ENCODE measurements at regions not wholly inside any gene's neighbourhood (a gene's known extent, or its start where the extent isn't known, plus 50 kb on each side); places are given as distances from the start of the nearest gene placed in this dataset.
"Not testable (repeated sequence)": the region's sequence is repeated elsewhere in the genome, so short reads cannot be mapped to it uniquely, and the experiment has no call there.

- DNase-seq = no peak
Observed at GRCh38 chr16:5815570-5816237, 718.1 kb upstream of the EEF2KMT start.

GRCh38 chr16:5801396-5801795 is 703.8 kb upstream of the EEF2KMT start:
- no peak for DNase-seq

- no peak for DNase-seq
Observed at GRCh38 chr16:5793556-5793955, 696.0 kb upstream of the EEF2KMT start.

GRCh38 chr16:5791011-5791657 is 693.5 kb upstream of the EEF2KMT start:
- DNase-seq = no peak

GRCh38 chr16:5790512-5790911 is 692.9 kb upstream of the EEF2KMT start:
- no peak for DNase-seq

- DNase-seq = no peak
Observed at GRCh38 chr16:5789033-5789432, 691.4 kb upstream of the EEF2KMT start.

- no peak for DNase-seq
Observed at GRCh38 chr16:5781436-5781835, 683.8 kb upstream of the EEF2KMT start.

GRCh38 chr16:5776876-5777275 is 679.3 kb upstream of the EEF2KMT start:
- no peak for DNase-seq

GRCh38 chr16:5775916-5776315 is 678.3 kb upstream of the EEF2KMT start:
- no peak for DNase-seq

- DNase-seq = no peak
Observed at GRCh38 chr16:5770118-5770517, 672.5 kb upstream of the EEF2KMT start.

GRCh38 chr16:5769513-5769912 is 671.9 kb upstream of the EEF2KMT start:
- DNase-seq = no peak

- DNase-seq = no peak
Observed at GRCh38 chr16:5768445-5768844, 670.9 kb upstream of the EEF2KMT start.

- DNase-seq = no peak
Observed at GRCh38 chr16:5763176-5763575, 665.6 kb upstream of the EEF2KMT start.

GRCh38 chr16:5762362-5762761 is 664.8 kb upstream of the EEF2KMT start:
- DNase-seq = no peak

GRCh38 chr16:5761592-5761991 is 664.0 kb upstream of the EEF2KMT start:
- DNase-seq = no peak

- DNase-seq = no peak
Observed at GRCh38 chr16:5758281-5758680, 660.7 kb upstream of the EEF2KMT start.

- no peak for DNase-seq
Observed at GRCh38 chr16:5756969-5757368, 659.4 kb upstream of the EEF2KMT start.

- no peak for DNase-seq
Observed at GRCh38 chr16:5753381-5753780, 655.8 kb upstream of the EEF2KMT start.

- no peak for DNase-seq
Observed at GRCh38 chr16:5751216-5751615, 653.6 kb upstream of the EEF2KMT start.

- not testable (repeated sequence) for DNase-seq
Observed at GRCh38 chr16:5750439-5750838, 652.8 kb upstream of the EEF2KMT start.

GRCh38 chr16:5738586-5738985 is 641.0 kb upstream of the EEF2KMT start:
- DNase-seq = no peak

- DNase-seq = no peak
Observed at GRCh38 chr16:5736209-5736930, 638.8 kb upstream of the EEF2KMT start.

GRCh38 chr16:5735444-5735843 is 637.8 kb upstream of the EEF2KMT start:
- no peak for DNase-seq

- no peak for DNase-seq
Observed at GRCh38 chr16:5730783-5731182, 633.2 kb upstream of the EEF2KMT start.

Data from inflammatory macrophage (primary cell).